ENCODE measurements at regions not wholly inside any gene's neighbourhood (a gene's known extent, or its start where the extent isn't known, plus 50 kb on each side); places are given as distances from the start of the nearest gene placed in this dataset.

GRCh38 chr1:25109531-25109951, 122.8 kb downstream of the SYF2 start:
- ChIA-PET POLR2A (ENCODE audit: unreplicated experiment) (no interaction called here), CTCF (no interaction called here)
- intact Hi-C loops (cut with micrococcal nuclease; ENCODE audit: unreplicated experiment): no loop called here
- Histone ChIP-seq H3K4me1 (replicated peaks; ENCODE audit: insufficient read depth) (no peaks in the 10 kb centered on the region), H2AFZ (no peak overlapping the region), H3K27ac (no peak overlapping the region), H3K9me3 (ENCODE audit: insufficient read depth, low read depth) (no peaks in the 10 kb centered on the region), H4K20me1 (ENCODE audit: insufficient read depth) (no peaks in the 10 kb centered on the region), H3K27me3 (ENCODE audit: insufficient read depth, low read depth) (peaks cover 8% of the 10 kb centered on the region; the same call in 1 of the 2 replicates), H3K9me2 (ENCODE audit: insufficient read depth) (no peaks in the 10 kb centered on the region), H3K4me2 (no peak overlapping the region), H3K4me3 (no peak overlapping the region), H3K36me3 (ENCODE audit: low read depth) (no peaks in the 10 kb centered on the region), H3F3A (ENCODE audit: insufficient read depth, low read depth) (no peaks in the 10 kb centered on the region), H3K79me2 (ENCODE audit: low read depth) (no peaks in the 10 kb centered on the region)
- BruUV-seq (replicated peaks): no TSS peak
- no peak for DNase-seq
- TF ChIP-seq CTCF (conservative IDR thresholded peaks at IDR 0.05) (no peak), EZH2 (IDR thresholded peaks at IDR 0.05; ENCODE audit: low read depth) (no peak)

- H3K27me3 ChIP-seq (ENCODE audit: insufficient read depth, low read depth): no peaks in the 10 kb centered on the region; the same call in 1 of the 2 replicates
- H3K79me2 ChIP-seq (ENCODE audit: low read depth): no peaks in the 10 kb centered on the region
- no peak overlapping the region for H3K4me2 ChIP-seq
- TF ChIP-seq CTCF (conservative IDR thresholded peaks at IDR 0.05): no peak
- TF ChIP-seq EZH2 (IDR thresholded peaks at IDR 0.05; ENCODE audit: low read depth): no peak
- H3K36me3 ChIP-seq (ENCODE audit: low read depth): no peaks in the 10 kb centered on the region
- DNase-seq: no peak
- H2AFZ ChIP-seq: no peak overlapping the region
- ChIA-PET POLR2A (ENCODE audit: unreplicated experiment) (no interaction called here), CTCF (no interaction called here)
- no peaks in the 10 kb centered on the region for H3K9me3 ChIP-seq (ENCODE audit: insufficient read depth, low read depth)
- no peak overlapping the region for H3K4me3 ChIP-seq
- H3F3A ChIP-seq (ENCODE audit: insufficient read depth, low read depth): no peaks in the 10 kb centered on the region
- H4K20me1 ChIP-seq (ENCODE audit: insufficient read depth): no peaks in the 10 kb centered on the region
- intact Hi-C loops (cut with micrococcal nuclease; ENCODE audit: unreplicated experiment): no loop called here
- no peaks in the 10 kb centered on the region for H3K9me2 ChIP-seq (ENCODE audit: insufficient read depth)
- no TSS peak for BruUV-seq (replicated peaks)
- no peaks in the 10 kb centered on the region for H3K4me1 ChIP-seq (replicated peaks; ENCODE audit: insufficient read depth)
- H3K27ac ChIP-seq: no peak overlapping the region
These were observed 124.7 kb downstream of the SYF2 start for GRCh38 chr1:25107643-25108010.

GRCh38 chr1:25106976-25107642, 125.2 kb downstream of the SYF2 start:
- Histone ChIP-seq H2AFZ (no peak overlapping the region), H3K9me3 (ENCODE audit: insufficient read depth, low read depth) (no peaks in the 10 kb centered on the region), H3K27ac (no peak overlapping the region), H3K4me2 (no peak overlapping the region), H4K20me1 (ENCODE audit: insufficient read depth) (no peaks in the 10 kb centered on the region), H3K4me3 (no peak overlapping the region), H3K36me3 (ENCODE audit: low read depth) (no peaks in the 10 kb centered on the region), H3F3A (ENCODE audit: insufficient read depth, low read depth) (no peaks in the 10 kb centered on the region), H3K9me2 (ENCODE audit: insufficient read depth) (no peaks in the 10 kb centered on the region), H3K27me3 (ENCODE audit: insufficient read depth, low read depth) (no peaks in the 10 kb centered on the region; the same call in 1 of the 2 replicates), H3K4me1 (replicated peaks; ENCODE audit: insufficient read depth) (no peaks in the 10 kb centered on the region), H3K79me2 (ENCODE audit: low read depth) (no peaks in the 10 kb centered on the region)
- BruUV-seq (replicated peaks): no TSS peak
- no peak for DNase-seq
- ChIA-PET POLR2A (ENCODE audit: unreplicated experiment) (no interaction called here), CTCF (no interaction called here)
- TF ChIP-seq EZH2 (IDR thresholded peaks at IDR 0.05; ENCODE audit: low read depth): no peak
- TF ChIP-seq CTCF (conservative IDR thresholded peaks at IDR 0.05): no peak
- intact Hi-C loops (cut with micrococcal nuclease; ENCODE audit: unreplicated experiment): no loop called here

All from PC-9 (cell line).